ENCODE measurements at regions not wholly inside any gene's neighbourhood (a gene's known extent, or its start where the extent isn't known, plus 50 kb on each side); places are given as distances from the start of the nearest gene placed in this dataset.

DNA sequence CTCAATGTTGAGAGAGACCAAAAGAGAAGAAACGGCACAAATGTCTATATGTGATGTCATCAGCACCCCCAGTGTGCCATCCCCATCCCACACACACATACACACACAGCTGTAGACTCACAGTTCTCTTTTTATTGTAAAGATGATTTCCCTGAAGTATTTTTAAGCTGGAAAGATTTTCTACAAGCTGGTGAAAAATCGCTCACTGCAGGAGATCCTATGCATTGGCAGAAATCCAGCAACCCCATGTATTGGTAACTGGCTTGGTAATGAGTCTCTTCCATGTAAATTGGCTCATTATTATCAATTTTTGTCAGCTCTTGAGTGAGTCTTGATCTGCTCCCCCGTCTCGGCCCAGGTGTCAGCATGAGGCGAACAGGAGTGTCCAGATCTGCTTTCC, 107.1 kb upstream of the UQCRFS1 start:
- Mint-ChIP-seq H3K4me1 (peaks cover 15% of the 10 kb centered on the region), H3K4me3 (no peak overlapping the region), H3K9me3 (no peaks in the 10 kb centered on the region), H3K27ac (no peak overlapping the region), H3K36me3 (ENCODE audit: low read depth) (no peaks in the 10 kb centered on the region), H3K27me3 (ENCODE audit: low read depth, poor library complexity) (peaks cover 25% of the 10 kb centered on the region)
- DNase-seq = no peak
- TF ChIP-seq, protein P1, sequence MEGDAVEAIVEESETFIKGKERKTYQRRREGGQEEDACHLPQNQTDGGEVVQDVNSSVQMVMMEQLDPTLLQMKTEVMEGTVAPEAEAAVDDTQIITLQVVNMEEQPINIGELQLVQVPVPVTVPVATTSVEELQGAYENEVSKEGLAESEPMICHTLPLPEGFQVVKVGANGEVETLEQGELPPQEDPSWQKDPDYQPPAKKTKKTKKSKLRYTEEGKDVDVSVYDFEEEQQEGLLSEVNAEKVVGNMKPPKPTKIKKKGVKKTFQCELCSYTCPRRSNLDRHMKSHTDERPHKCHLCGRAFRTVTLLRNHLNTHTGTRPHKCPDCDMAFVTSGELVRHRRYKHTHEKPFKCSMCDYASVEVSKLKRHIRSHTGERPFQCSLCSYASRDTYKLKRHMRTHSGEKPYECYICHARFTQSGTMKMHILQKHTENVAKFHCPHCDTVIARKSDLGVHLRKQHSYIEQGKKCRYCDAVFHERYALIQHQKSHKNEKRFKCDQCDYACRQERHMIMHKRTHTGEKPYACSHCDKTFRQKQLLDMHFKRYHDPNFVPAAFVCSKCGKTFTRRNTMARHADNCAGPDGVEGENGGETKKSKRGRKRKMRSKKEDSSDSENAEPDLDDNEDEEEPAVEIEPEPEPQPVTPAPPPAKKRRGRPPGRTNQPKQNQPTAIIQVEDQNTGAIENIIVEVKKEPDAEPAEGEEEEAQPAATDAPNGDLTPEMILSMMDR (IDR thresholded peaks at IDR 0.05) = no peak

DNA sequence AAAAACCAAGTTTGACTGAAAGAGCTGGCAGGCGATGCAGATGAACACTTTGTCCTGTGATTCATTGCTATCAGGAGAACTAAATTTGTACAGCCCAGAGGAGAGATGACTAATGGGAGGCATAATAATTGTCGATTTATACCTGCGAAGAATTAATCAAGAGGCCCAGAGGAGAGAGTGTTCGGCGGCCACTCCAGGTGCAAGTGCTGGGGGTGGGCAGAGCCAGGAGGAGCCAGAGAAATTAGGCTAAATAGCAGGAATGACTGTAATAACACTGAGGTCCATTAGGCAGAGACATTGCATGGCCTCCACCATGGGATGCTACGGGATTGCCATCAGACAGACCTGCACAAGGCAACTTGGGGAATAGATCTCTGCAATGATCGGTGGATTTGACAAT, 107.7 kb upstream of the UQCRFS1 start:
- H3K4me3 Mint-ChIP-seq = no peak overlapping the region
- TF ChIP-seq, protein P1 (IDR thresholded peaks at IDR 0.05) = no peak
- H3K27me3 Mint-ChIP-seq (ENCODE audit: low read depth, poor library complexity) = peaks cover 25% of the 10 kb centered on the region
- H3K4me1 Mint-ChIP-seq = peaks cover 15% of the 10 kb centered on the region
- no peaks in the 10 kb centered on the region for H3K9me3 Mint-ChIP-seq
- no peak overlapping the region for H3K27ac Mint-ChIP-seq
- H3K36me3 Mint-ChIP-seq (ENCODE audit: low read depth) = no peaks in the 10 kb centered on the region
- no peak for DNase-seq

DNA sequence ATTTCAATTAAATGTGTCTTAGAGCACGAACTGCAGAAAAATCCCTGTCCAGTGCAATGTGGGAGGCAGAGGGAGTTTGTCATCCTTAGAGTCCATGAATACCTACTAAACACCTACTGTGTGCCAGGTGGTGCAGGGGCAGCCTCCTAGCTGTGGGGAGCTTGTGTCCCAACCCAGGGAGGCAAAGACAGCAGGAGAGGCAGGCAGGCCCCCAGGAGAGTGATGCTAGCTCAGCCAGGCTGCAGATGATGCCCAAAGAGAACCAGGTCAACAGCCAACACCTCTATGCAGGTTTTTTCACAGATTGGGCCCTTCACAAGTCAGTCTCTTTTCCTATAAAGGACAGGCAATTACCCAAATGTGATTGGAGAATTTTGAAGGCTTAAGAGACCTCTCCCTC, 108.2 kb upstream of the UQCRFS1 start:
- Mint-ChIP-seq H3K4me3 (no peak overlapping the region), H3K9me3 (no peaks in the 10 kb centered on the region), H3K27me3 (ENCODE audit: low read depth, poor library complexity) (peaks cover 25% of the 10 kb centered on the region), H3K36me3 (ENCODE audit: low read depth) (no peaks in the 10 kb centered on the region), H3K27ac (no peak overlapping the region), H3K4me1 (peaks cover 12% of the 10 kb centered on the region)
- DNase-seq = no peak
- TF ChIP-seq, protein P1 (IDR thresholded peaks at IDR 0.05) = no peak

DNA sequence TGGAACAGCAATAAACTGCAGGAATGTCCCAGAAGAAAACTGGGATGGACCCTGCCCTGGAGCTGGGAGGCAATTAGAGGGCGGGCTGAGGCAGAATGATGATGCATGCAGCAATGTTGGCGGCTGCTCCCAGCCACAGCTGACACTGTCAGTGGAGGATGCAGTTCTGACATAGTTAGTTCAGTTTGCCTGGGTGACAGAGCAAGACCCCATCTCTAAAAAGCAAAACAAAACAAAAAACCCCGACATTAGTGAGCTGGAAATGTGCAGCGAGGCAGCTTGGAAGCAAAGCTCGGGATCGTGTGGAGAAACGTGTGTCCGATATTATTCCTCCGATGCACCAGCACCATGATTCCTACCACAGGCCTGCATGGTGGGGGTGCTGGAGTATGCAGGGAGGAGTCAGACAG, 110.1 kb upstream of the UQCRFS1 start:
- H3K9me3 Mint-ChIP-seq = peaks cover 2% of the 10 kb centered on the region
- no peak for DNase-seq
- H3K4me1 Mint-ChIP-seq = peaks cover 13% of the 10 kb centered on the region
- no peak overlapping the region for H3K27ac Mint-ChIP-seq
- no peaks in the 10 kb centered on the region for H3K36me3 Mint-ChIP-seq (ENCODE audit: low read depth)
- no peak overlapping the region for H3K4me3 Mint-ChIP-seq
- TF ChIP-seq, protein P1 (IDR thresholded peaks at IDR 0.05) = no peak
- peaks cover 24% of the 10 kb centered on the region for H3K27me3 Mint-ChIP-seq (ENCODE audit: low read depth, poor library complexity)

DNA sequence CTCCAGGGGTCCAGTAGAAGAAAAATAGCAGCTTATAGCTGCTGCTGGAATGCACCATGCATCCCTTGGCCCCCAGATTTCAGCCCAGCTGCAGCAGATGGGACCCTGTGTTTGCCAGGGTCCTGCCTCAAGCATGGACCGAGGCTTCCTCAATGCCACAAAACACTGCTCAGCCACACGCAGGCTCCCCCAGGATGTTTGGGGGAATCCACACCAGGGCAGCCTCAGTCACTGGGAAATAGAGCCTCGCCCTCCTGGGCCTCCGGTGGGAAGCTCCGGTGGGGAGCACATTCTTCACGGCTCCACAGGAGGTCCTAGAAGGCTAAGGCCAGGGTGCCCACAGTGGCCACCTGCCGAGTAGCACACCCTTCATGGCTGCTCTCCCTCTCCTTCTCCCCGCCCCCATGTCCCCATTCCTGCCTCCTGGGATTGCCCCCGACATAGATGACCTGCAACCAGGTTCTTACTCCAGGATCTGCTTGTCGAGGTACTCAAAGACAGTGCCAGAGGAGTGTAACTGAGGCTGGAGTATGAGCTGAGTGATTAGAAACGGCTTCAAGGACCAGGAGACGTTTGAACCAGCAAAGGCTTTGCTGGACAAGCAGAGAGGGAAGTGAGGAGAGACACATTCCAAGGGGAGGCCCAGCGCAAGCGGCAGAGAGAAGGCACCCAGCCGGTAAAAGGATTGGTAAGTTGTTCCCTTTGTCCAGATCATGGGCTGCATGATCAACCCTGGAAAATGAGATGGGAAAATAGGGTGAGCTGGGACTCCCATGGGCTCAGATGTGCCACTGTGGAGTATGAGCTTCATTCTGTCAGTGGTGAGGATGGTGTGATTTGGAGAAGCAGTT, 110.7 kb upstream of the UQCRFS1 start:
- Mint-ChIP-seq H3K27ac (no peak overlapping the region), H3K4me3 (no peak overlapping the region), H3K27me3 (ENCODE audit: low read depth, poor library complexity) (peaks cover 23% of the 10 kb centered on the region), H3K9me3 (peaks cover 9% of the 10 kb centered on the region), H3K4me1 (peaks cover 13% of the 10 kb centered on the region), H3K36me3 (ENCODE audit: low read depth) (no peaks in the 10 kb centered on the region)
- DNase-seq = no peak
- TF ChIP-seq, protein P1 (IDR thresholded peaks at IDR 0.05) = no peak

DNA sequence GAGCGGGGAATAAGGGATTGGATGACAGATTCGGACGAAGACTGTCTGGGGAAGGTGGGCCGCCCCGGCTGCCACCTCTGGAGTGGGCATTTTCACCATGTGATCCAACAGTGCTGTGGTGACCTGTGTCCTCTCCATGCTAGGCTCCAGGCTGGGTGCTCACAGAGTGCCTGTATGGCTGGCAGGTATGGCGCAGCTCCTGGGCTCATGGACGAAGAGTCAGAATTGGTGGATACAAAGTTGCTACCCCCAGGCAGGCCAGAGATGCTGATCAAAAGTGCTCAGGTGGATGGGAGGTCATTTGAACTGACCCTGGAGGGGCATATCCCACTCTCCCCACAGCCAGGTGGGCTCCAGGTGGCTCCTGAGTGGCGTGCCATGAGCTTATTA, 111.3 kb upstream of the UQCRFS1 start:
- Mint-ChIP-seq H3K9me3 (peaks cover 9% of the 10 kb centered on the region), H3K36me3 (ENCODE audit: low read depth) (no peaks in the 10 kb centered on the region), H3K4me3 (no peak overlapping the region), H3K27ac (no peak overlapping the region), H3K27me3 (ENCODE audit: low read depth, poor library complexity) (peaks cover 17% of the 10 kb centered on the region), H3K4me1 (peaks cover 13% of the 10 kb centered on the region)
- DNase-seq = no peak
- TF ChIP-seq, protein P1 (IDR thresholded peaks at IDR 0.05) = no peak

Data from nephron progenitor cell (in vitro differentiated cells).